HG03571 (cell line): ENCODE measurements at regions not wholly inside any gene's neighbourhood (a gene's known extent, or its start where the extent isn't known, plus 50 kb on each side); places are given as distances from the start of the nearest gene placed in this dataset.

Experiments used
- ATAC-seq: cut with Tn5 transposase; IDR thresholded peaks from one replicate; pipeline ENCODE4 v1.9.1; 2021; ENCODE audit not compliant: unreplicated experiment

DNA sequence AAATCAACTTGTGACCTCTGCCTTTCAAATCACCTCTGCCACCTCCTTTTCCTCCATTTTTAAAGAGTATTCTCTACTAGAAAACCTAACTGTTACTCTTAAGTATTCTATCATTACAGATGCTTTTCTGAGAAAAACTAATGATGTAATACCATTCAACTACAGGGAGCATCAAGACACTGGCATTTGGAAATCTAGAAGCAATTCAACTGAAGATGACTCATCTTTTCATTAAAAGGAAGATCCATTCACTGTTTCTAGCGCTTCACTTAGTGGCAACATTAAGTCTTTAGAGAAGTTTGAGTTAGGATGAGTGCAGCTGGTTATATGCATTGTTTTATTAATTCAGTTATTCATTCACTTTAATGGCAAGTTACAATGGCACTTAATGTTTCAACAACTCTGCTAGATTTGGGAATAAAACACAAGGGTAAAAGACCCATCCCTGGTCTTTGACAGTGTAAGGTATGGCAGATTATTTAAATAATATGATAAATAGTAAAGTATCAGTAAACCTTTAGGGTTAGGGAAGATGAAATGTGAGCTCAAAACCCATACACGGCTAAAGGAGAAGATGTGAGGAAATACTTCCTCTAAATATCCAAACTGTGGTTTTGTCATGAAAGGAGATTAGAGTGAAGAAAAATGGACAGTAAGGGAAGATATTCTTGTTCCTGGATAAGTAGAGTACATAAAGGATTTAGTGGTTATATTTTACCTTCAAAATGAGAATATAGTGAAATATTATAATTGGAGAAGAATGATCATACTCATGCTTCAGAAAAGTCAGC, 61.7 kb downstream of the KCNJ2 start:
- no peak for ATAC-seq

DNA sequence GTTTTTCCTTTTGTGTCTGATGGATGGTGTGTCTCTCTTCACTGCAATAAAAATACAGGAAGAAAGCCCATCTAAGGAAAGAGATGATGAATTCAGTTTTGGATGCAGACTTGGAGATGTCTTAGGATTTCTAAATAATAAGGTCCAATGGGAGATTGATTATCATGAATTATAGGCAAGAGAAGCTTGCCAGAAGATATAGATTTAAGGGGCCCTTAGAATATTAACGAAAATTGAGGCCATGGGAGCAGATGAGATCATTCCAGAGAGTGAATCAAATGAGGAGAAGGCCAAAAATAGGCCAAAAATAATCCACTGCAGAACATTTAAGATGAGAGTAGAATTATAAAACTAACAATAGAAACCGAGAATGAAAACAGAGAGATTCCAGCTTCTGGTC, 63.1 kb downstream of the KCNJ2 start:
- no peak for ATAC-seq

DNA sequence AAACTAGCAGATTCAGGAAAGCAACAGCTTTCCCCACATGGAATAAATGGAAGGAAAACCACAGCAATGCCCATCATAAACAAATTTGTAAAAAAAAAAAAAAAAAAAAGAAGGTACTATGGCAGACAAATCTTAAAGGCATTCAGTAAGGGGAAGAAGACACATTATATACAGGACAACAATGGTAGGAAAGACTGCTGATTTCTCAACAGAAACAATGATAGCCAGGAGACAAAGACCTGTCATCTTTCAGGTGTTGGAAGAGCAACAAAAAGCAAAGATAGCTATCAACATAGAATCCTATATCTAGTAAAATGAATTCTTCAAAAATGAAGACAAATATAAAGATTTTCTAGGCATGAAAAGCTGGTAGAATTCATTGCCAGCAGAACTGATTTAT, 65.9 kb downstream of the KCNJ2 start:
- no peak for ATAC-seq

DNA sequence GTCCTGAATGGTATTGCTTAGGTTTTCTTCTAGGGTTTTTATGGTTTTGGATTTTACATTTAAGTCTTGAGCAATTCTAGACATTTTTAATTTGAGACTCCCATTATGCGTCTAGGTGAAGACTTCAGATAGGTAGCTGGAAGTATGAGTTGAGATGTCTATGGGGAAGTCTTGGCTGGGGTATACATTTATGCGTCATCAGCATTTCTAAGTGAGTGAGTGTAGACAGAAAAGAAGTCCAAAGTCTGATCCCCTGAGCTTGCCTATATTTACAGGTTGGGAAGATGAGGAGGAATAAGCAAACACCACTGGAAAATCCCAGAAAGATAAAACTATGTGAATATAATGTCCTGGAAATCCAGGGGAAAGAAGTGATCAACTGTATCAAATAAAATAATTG, 68.9 kb downstream of the KCNJ2 start:
- ATAC-seq: no peak

DNA sequence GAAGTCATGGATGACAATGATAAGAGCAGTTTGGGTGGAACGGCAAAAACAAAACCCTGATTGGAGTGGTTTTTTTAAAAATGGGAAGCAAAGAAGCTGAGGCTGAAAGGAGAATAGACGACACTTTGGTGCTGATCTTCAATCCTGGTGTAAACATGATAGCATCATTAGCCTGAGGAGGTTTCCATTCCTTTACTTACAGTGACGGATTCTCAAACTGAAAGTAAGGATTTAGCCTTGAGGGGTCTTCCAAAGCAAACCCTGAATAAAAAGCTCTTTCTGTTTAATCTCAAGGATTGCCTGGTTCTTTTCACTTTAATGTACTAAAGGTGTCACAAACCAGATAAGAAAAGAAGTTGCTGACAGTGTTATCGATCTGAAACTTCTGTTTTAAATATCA, 69.3 kb downstream of the KCNJ2 start:
- no peak for ATAC-seq

DNA sequence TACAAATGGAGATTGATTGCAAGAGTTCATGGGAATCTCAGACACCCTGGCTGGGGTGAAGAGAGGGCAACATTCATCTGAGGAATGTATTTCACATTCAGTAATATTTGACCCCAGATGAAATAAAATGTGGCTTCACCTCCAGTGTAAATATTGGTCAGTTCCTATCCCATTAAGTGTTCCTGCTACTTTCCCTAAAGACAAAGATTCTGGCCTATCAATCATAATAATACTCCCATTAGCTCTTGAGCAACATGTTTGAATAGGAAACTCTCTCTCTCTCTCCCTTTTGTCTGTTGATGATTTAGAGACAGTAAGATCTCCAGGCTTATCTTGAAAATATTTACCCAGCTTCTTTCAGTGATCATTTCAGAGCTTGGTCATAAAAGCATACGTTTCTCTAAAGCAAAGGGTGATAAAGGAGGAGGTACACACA, 70.1 kb downstream of the KCNJ2 start:
- ATAC-seq: no peak

DNA sequence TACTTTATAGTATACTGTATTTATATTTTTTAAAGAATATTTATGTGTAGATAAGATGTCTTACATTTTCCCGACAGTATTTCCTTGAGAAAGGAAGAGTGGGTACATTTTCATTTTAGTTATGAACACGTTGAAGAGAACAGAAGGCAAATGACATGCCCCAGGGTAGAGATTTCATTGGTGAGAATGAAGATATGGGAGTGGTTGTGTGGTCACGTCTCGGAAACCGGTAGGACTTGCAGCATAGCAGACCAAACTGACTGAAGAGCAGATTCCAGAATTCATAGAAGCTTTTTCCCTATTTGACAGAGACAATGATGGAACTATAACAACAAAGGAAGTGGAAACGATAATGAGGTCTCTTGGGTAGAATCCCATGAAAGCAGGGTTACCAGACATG, 71.7 kb downstream of the KCNJ2 start:
- no peak for ATAC-seq

DNA sequence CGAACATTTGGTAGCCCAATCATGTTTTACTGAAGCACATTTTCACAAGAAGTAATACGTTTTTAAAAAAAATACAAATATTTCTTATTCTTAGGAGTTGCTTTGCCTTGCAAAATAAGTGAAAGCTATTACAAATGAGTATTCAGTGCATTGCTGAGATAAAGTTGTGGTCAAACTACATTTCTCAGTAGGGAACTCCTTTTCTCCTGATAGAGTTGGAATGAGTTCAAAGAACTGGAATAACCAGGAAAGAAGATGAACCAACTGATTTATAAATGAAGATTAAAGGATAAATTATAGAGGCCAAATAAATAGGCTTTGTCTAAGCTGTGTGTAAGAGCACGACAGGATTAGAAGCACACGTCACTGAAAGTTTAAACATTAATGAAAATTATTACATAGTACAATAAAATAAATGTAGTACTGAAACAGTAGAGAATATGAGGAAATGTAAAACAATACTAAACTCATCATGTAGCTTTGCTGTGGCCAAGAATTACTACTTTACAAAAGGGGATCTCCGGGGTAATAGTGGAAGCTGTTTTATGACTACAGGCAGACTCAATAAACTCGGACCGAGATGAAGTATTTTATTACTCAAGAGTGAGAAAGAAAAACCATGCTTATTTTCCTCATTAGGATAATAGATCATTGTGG, 73.6 kb downstream of the KCNJ2 start:
- ATAC-seq: no peak

DNA sequence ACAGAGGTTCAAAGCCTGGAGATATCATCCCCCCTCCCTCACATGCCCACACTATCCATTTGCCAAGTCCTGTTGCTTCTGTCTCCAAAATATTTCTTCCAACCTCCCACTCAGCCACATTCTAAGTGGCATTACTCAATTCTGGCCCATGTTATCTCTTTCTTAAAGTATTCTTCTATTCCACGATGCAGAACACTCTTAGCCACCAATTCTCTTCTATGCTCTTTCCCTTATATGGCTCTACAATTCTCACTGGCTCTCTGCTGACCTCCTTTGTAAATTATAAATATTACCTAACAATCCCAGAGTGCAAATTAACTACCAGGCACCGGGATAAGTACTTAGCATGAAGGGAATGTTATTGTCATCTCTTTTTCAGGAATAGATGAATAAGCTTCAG, 82.4 kb downstream of the KCNJ2 start:
- ATAC-seq: no peak

DNA sequence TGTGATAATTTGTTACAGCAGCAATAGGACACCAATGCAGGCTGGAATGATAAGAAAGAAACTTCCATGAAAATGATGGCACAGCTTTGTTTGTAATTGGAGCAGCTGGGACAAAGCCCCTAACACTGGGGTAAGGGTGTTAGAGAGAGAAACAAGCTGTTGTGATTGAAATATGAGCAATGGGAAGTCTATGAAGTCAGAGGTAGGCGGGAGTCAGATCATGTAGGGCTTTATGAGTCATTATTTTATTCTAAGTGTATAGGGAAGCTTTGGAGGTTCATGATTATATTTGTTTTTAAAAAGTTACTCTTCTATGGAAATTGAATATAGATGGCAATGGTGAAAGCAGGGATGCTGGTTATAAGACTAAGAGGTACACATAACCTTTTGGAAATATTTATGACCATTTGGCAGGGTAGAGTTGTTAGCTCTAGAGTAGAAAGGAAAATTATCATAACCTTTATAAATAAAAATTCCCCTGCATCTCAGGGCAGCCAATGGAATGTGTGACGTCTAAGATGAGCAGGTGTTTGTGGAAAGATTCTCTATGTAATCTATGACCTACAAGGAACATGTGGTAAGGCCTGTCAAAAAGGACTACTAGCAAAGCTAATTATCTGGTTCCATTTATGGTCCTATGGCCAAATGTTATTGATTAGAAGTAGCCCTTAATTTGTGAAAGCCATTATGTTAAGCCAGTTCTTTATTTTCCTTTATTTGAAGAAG, 85.6 kb downstream of the KCNJ2 start:
- ATAC-seq: no peak

DNA sequence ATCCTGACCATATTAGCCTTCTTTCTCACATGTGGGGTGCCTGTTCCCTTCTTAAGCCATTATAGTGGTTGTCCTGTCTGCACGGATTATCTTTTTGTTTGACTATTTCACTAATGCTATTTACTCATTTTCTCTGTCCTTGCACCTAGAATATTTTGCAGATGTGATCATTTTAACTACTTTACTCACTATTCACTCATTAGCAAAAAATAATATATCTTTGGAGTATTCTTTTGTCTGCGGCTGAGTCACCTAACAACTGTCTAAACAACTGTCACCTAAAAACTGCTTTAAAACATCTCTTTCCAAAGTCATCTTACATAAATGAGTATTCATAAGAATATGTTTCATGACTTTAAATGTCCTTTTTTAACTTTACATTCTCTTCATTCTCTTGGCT, 87.4 kb downstream of the KCNJ2 start:
- no peak for ATAC-seq

DNA sequence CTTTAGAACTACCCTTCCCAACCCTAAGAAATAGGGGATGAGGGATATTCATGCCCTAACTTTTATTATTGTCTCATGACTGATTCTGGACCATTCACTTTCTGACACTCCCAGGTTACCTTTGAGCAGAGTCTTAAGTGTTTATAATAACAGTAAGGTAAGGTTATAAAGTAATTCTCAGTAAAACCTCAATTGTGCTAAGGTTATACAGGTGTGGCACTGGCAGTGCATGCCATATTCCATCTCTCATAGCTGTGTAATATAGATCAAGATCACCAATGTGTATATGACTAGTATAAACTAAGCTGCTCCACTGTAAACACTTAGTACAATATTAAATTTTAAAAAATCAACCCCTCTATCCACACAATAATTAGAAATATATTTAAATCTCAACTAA, 89.1 kb downstream of the KCNJ2 start:
- ATAC-seq: no peak

DNA sequence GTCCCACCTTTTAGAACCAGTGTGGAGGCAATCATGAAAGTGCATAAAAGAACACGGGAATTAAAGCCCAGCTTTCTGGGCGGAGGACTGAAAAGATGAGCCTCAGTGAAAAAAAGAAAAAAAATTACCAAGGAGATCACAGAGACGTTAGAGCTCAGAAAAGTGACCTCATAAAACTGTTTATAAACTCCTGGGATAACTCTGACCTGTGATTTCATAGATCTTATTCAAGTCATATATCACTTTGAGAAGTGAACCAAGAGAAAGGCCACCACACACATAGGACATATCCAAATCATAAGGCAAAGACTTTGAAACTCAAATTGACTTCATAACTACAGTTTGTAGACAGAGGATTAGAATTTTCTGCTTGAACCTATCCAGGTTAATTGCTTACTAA, 90.1 kb downstream of the KCNJ2 start:
- no peak for ATAC-seq

DNA sequence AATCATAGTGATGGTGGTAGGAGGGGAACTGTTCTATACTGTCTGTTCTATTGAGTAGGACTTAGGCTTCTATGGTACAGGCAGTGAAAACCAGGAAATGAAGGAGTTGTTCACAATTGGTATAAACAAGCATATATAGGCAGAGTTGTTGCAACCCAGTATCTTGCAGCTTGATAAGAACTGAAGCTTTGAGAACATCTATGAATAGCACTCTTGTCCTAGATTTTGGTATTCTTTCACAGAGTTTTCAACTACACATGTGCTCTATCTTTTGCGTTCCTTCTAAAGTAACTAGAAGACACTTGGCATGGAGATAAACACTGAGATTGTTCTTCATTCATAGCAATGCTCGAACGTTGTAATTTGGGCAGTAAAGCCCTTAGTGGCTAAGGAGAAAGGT, 91.8 kb downstream of the KCNJ2 start:
- no peak for ATAC-seq

DNA sequence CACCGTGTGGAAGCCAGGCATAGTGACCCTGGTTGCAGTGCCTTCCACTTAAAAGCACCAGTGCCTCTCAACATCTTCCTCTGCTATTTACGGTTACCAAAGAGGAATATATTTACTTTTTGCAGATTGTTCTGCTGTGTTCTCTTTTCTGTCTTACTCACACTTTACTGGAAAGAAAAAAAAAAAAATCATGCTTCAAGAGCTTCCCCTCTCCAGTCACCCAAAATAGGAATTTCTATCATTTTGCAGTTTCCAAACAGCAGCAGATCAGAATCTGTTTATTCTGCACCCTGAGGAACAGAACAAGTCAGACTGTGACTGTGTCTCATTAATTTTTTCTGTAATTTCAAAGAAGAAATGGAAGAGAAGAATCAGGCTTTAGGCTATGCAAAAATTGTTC, 96.1 kb downstream of the KCNJ2 start:
- no peak for ATAC-seq

DNA sequence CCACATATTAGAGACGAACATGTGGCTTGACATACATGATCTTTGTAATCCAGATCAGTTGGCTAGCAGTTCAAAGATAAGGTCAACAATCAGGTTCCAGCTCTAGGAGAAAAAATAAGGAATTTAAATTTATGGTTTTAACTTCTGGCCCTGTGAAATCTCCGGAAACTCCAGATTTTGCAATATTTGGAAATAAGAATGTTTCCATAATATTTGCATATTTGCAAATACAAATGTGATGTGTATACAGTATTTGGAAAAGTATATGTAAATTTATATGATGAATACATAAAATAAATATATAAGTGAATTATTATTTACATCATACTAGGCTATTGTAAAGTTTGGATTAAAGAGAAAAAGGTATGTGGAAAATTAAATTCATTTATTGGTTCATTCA, 97.1 kb downstream of the KCNJ2 start:
- no peak for ATAC-seq

DNA sequence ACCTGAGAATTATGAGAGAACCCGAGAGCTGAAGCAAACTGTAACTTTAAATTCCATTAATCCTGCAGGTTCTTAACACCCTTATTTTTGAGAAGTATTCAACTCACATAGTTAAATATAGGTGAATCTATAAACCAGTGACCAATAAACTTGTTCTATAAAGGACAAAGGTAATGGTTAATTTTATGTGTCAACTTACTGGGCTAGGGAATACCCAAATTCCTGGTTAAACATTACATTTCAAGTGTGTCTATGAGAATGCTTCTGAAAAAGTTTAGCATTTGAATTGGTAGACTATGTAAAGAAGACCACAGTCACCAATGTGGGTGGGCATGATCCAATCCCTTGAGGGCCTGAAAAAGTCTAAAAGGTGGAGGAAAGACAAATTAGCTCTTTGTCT, 99.1 kb downstream of the KCNJ2 start:
- no peak for ATAC-seq

DNA sequence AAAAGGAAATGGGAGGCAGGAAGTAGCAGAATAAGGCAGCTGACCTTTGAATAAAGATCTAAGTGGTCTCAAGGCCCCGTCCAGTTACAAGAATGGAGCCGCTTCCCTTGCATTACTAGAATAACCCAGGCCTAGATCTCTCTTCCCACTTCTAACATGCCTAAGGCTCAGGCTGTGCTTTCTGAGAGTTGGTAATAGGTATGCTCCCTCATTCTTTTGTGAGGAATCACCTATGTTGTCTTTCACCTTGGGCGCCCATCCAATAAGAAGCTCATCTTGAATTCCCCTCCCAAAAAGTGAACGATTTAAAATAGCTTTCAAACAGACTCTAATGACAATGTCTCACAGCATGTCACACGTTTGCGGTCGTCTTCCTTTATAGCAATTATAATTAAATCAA, 101.2 kb downstream of the KCNJ2 start:
- no peak for ATAC-seq

DNA sequence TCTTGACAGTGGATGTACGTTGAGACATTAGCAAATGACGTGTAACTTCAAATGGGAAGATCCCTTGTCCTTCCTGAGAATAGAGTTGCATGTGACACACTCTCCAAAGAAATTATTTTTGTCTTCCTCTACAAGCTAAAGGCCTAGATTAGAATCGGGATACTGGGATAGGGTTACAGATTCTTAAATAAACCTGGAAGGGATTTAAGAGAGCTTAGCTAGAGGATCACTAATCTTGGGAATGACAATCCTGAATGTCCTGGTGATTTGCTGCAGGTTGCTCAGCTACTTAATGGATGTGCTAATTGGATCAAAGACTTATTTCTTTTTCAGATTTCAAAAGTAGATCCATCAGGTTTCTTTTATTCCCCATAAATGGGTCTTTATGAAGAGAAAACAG, 101.9 kb downstream of the KCNJ2 start:
- no peak for ATAC-seq

DNA sequence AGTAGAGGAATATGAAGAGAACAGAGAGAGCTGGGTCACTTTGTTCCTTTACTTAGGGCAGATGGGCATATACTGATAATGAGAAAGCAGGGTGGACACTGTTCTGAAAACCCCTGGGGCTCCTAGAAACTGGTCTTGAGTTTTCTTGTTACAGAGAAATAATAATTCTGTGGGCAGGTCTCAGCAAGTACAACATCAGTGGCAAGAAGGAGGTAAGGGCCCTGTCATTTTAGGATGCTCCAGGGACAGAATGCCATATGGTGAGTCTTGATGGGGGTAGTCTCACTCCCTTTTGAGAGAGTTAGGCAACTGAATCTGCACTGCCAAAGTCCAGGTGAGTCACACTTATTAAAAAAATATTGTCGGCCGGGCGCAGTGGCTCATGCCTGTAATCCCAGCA, 102.3 kb downstream of the KCNJ2 start:
- ATAC-seq: no peak

DNA sequence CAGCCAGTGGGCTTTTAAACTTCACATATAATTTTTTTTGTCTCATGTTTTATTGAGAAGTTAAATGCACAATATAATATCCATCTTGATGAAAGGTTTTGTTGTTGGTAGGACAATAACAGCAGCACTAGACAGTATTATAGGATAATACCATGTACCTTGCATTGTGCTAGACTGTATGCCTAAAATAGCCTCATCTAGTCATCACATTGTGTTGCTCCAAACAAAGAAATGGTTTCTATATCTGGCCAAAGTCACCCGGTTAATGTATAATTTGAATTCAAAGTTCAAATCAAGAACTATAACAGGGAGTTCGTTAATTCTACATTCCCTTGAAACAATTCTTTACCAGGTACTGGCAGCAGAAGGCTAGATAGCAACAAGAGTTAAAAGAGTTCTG, 104.9 kb downstream of the KCNJ2 start:
- no peak for ATAC-seq

DNA sequence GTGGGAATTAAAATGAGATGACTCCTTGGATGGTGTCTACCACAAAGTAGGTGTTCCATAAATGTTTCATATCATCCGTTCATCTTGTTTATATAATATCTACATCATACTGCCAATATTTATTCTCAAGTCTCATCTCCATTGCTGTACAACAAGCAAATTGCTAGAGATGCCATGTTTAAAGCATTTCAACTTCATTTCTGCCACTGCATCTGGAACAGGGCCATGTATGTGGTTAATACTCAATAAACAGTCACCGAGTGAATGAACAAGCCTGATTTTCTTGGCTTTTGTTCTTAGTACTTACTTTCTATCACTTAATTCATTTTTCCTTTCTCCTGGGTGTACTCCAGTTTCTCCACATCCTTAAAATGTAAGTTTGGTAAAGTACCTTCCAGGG, 107.6 kb downstream of the KCNJ2 start:
- ATAC-seq: no peak
